ENCODE measurements at regions not wholly inside any gene's neighbourhood (a gene's known extent, or its start where the extent isn't known, plus 50 kb on each side); places are given as distances from the start of the nearest gene placed in this dataset.

GRCh38 chr6:113774127-113774825 is 82.9 kb upstream of the MARCKS start:
- H3K14ac ChIP-seq (ENCODE audit: low read length in 2 of 2) = no peak overlapping the region
- no peak overlapping the region for H3K4ac ChIP-seq (ENCODE audit: low read depth in 1 of 2, low read length in 2 of 2)
- no peak overlapping the region for H2BK15ac ChIP-seq (ENCODE audit: low read depth, poor library complexity, severe bottlenecking)
- WGBS = 95% methylated on average over 2 of the region's 2 CpGs
- no peak overlapping the region for H4K8ac ChIP-seq (ENCODE audit: low read length)
- H3K4me3 ChIP-seq (ENCODE audit: insufficient read depth in 1 of 2, low read depth in 1 of 2, low read length in 2 of 2) = no peak overlapping the region
- DNase-seq = peak; percentile 47
- no peak overlapping the region for H3K18ac ChIP-seq (ENCODE audit: low read depth in 1 of 2, low read length in 2 of 2)
- peak overlapping the region; percentile 57 for H3K9ac ChIP-seq (ENCODE audit: low read length)
- no peak overlapping the region for H3K4me2 ChIP-seq (ENCODE audit: low read length, poor library complexity, severe bottlenecking)
- H2AFZ ChIP-seq (ENCODE audit: low read depth, low read length) = no peak overlapping the region
- no peak overlapping the region for H2BK120ac ChIP-seq (ENCODE audit: low read depth, low read length)
- H3K79me1 ChIP-seq (replicated peaks; ENCODE audit: low read length, poor library complexity, severe bottlenecking) = no peaks in the 10 kb centered on the region
- no peak overlapping the region for H4K91ac ChIP-seq (ENCODE audit: low read length)
- H3K4me1 ChIP-seq (ENCODE audit: control insufficient read depth, insufficient read depth, low read depth, low read length) = no peaks in the 10 kb centered on the region
- no peak overlapping the region for H2AK5ac ChIP-seq (ENCODE audit: low read length, severe bottlenecking)
- no peaks in the 10 kb centered on the region for H3K9me3 ChIP-seq (ENCODE audit: control insufficient read depth, low read length)
- no peak overlapping the region for H2BK5ac ChIP-seq (ENCODE audit: low read depth, low read length, poor library complexity, severe bottlenecking)
- no peaks in the 10 kb centered on the region for H3K36me3 ChIP-seq (ENCODE audit: control insufficient read depth in 1 of 2, insufficient read depth in 2 of 2, low read depth in 1 of 2, low read length in 2 of 2)
- no peaks in the 10 kb centered on the region for H3K27me3 ChIP-seq (ENCODE audit: control insufficient read depth in 1 of 2, insufficient read depth in 1 of 2, low read length in 2 of 2)
- no peak overlapping the region for H2BK12ac ChIP-seq (ENCODE audit: low read length in 2 of 2)
- no peak overlapping the region for H3K27ac ChIP-seq (ENCODE audit: low read length, poor library complexity, severe bottlenecking)
- no peak overlapping the region for H3K23ac ChIP-seq (ENCODE audit: low read length in 2 of 2)

- Histone ChIP-seq H3K4me3 (ENCODE audit: insufficient read depth in 1 of 2, low read depth in 1 of 2, low read length in 2 of 2) (no peak overlapping the region), H3K4me1 (ENCODE audit: control insufficient read depth, insufficient read depth, low read depth, low read length) (no peaks in the 10 kb centered on the region), H2BK12ac (ENCODE audit: low read length in 2 of 2) (no peak overlapping the region), H3K27me3 (ENCODE audit: control insufficient read depth in 1 of 2, insufficient read depth in 1 of 2, low read length in 2 of 2) (no peaks in the 10 kb centered on the region), H3K79me1 (replicated peaks; ENCODE audit: low read length, poor library complexity, severe bottlenecking) (no peaks in the 10 kb centered on the region), H3K36me3 (ENCODE audit: control insufficient read depth in 1 of 2, insufficient read depth in 2 of 2, low read depth in 1 of 2, low read length in 2 of 2) (no peaks in the 10 kb centered on the region), H2BK5ac (ENCODE audit: low read depth, low read length, poor library complexity, severe bottlenecking) (no peak overlapping the region), H2BK120ac (ENCODE audit: low read depth, low read length) (no peak overlapping the region), H3K4ac (ENCODE audit: low read depth in 1 of 2, low read length in 2 of 2) (no peak overlapping the region), H4K91ac (ENCODE audit: low read length) (no peak overlapping the region), H3K18ac (ENCODE audit: low read depth in 1 of 2, low read length in 2 of 2) (no peak overlapping the region), H2AFZ (ENCODE audit: low read depth, low read length) (no peak overlapping the region), H3K14ac (ENCODE audit: low read length in 2 of 2) (no peak overlapping the region), H2BK15ac (ENCODE audit: low read depth, poor library complexity, severe bottlenecking) (no peak overlapping the region), H4K8ac (ENCODE audit: low read length) (no peak overlapping the region), H3K4me2 (ENCODE audit: low read length, poor library complexity, severe bottlenecking) (no peak overlapping the region), H3K27ac (ENCODE audit: low read length, poor library complexity, severe bottlenecking) (no peak overlapping the region), H3K9me3 (ENCODE audit: control insufficient read depth, low read length) (no peaks in the 10 kb centered on the region), H3K23ac (ENCODE audit: low read length in 2 of 2) (no peak overlapping the region), H2AK5ac (ENCODE audit: low read length, severe bottlenecking) (no peak overlapping the region), H3K9ac (ENCODE audit: low read length) (no peak overlapping the region)
- DNase-seq = peak; percentile 24
- WGBS = 5% methylated on average over 2 of the region's 2 CpGs
Observed at GRCh38 chr6:113776998-113777397, 80.1 kb upstream of the MARCKS start.

GRCh38 chr6:113777601-113778000 is 79.5 kb upstream of the MARCKS start:
- Histone ChIP-seq H2BK120ac (ENCODE audit: low read depth, low read length) (no peak overlapping the region), H3K4me3 (ENCODE audit: insufficient read depth in 1 of 2, low read depth in 1 of 2, low read length in 2 of 2) (no peak overlapping the region), H2BK15ac (ENCODE audit: low read depth, poor library complexity, severe bottlenecking) (no peak overlapping the region), H3K4ac (ENCODE audit: low read depth in 1 of 2, low read length in 2 of 2) (no peak overlapping the region), H3K4me2 (ENCODE audit: low read length, poor library complexity, severe bottlenecking) (no peak overlapping the region), H3K9ac (ENCODE audit: low read length) (no peak overlapping the region), H3K14ac (ENCODE audit: low read length in 2 of 2) (no peak overlapping the region), H3K4me1 (ENCODE audit: control insufficient read depth, insufficient read depth, low read depth, low read length) (no peaks in the 10 kb centered on the region), H2BK12ac (ENCODE audit: low read length in 2 of 2) (no peak overlapping the region), H3K79me1 (replicated peaks; ENCODE audit: low read length, poor library complexity, severe bottlenecking) (no peaks in the 10 kb centered on the region), H3K27me3 (ENCODE audit: control insufficient read depth in 1 of 2, insufficient read depth in 1 of 2, low read length in 2 of 2) (no peaks in the 10 kb centered on the region), H3K18ac (ENCODE audit: low read depth in 1 of 2, low read length in 2 of 2) (no peak overlapping the region), H2AK5ac (ENCODE audit: low read length, severe bottlenecking) (no peak overlapping the region), H3K27ac (ENCODE audit: low read length, poor library complexity, severe bottlenecking) (no peak overlapping the region), H4K8ac (ENCODE audit: low read length) (no peak overlapping the region), H3K23ac (ENCODE audit: low read length in 2 of 2) (no peak overlapping the region), H3K36me3 (ENCODE audit: control insufficient read depth in 1 of 2, insufficient read depth in 2 of 2, low read depth in 1 of 2, low read length in 2 of 2) (no peaks in the 10 kb centered on the region), H4K91ac (ENCODE audit: low read length) (no peak overlapping the region), H2AFZ (ENCODE audit: low read depth, low read length) (no peak overlapping the region), H2BK5ac (ENCODE audit: low read depth, low read length, poor library complexity, severe bottlenecking) (no peak overlapping the region), H3K9me3 (ENCODE audit: control insufficient read depth, low read length) (no peaks in the 10 kb centered on the region)
- DNase-seq = no peak
- 81% methylated on average over 4 of the region's 4 CpGs for WGBS

- no peaks in the 10 kb centered on the region for H3K27me3 ChIP-seq (ENCODE audit: control insufficient read depth in 1 of 2, insufficient read depth in 1 of 2, low read length in 2 of 2)
Observed at GRCh38 chr6:113779656-113780055, 77.5 kb upstream of the MARCKS start.

More at GRCh38 chr6:113779656-113780055, 77.5 kb upstream of the MARCKS start:
- Histone ChIP-seq H3K79me1 (replicated peaks; ENCODE audit: low read length, poor library complexity, severe bottlenecking) (no peaks in the 10 kb centered on the region), H3K27ac (ENCODE audit: low read length, poor library complexity, severe bottlenecking) (no peak overlapping the region), H4K8ac (ENCODE audit: low read length) (no peak overlapping the region), H3K4me2 (ENCODE audit: low read length, poor library complexity, severe bottlenecking) (no peak overlapping the region), H2AK5ac (ENCODE audit: low read length, severe bottlenecking) (no peak overlapping the region), H3K4me3 (ENCODE audit: insufficient read depth in 1 of 2, low read depth in 1 of 2, low read length in 2 of 2) (no peak overlapping the region), H3K18ac (ENCODE audit: low read depth in 1 of 2, low read length in 2 of 2) (no peak overlapping the region), H3K4ac (ENCODE audit: low read depth in 1 of 2, low read length in 2 of 2) (no peak overlapping the region), H2BK5ac (ENCODE audit: low read depth, low read length, poor library complexity, severe bottlenecking) (no peak overlapping the region), H3K23ac (ENCODE audit: low read length in 2 of 2) (no peak overlapping the region), H3K4me1 (ENCODE audit: control insufficient read depth, insufficient read depth, low read depth, low read length) (peaks cover 2% of the 10 kb centered on the region), H2AFZ (ENCODE audit: low read depth, low read length) (no peak overlapping the region), H3K36me3 (ENCODE audit: control insufficient read depth in 1 of 2, insufficient read depth in 2 of 2, low read depth in 1 of 2, low read length in 2 of 2) (no peaks in the 10 kb centered on the region), H4K91ac (ENCODE audit: low read length) (no peak overlapping the region), H3K14ac (ENCODE audit: low read length in 2 of 2) (no peak overlapping the region), H3K9me3 (ENCODE audit: control insufficient read depth, low read length) (no peaks in the 10 kb centered on the region), H2BK15ac (ENCODE audit: low read depth, poor library complexity, severe bottlenecking) (no peak overlapping the region), H2BK120ac (ENCODE audit: low read depth, low read length) (no peak overlapping the region), H2BK12ac (ENCODE audit: low read length in 2 of 2) (no peak overlapping the region), H3K9ac (ENCODE audit: low read length) (no peak overlapping the region)
- no peak for DNase-seq
- 96% methylated on average over 1 of the region's 2 CpGs for WGBS

Data from mesenchymal stem cell (in vitro differentiated cells and primary cell).